ENCODE measurements at regions not wholly inside any gene's neighbourhood (a gene's known extent, or its start where the extent isn't known, plus 50 kb on each side); places are given as distances from the start of the nearest gene placed in this dataset.

- Histone ChIP-seq H2BK5ac (ENCODE audit: low read length) (no peak overlapping the region), H3K23ac (ENCODE audit: low read length) (no peak overlapping the region), H3K56ac (ENCODE audit: low read length) (no peak overlapping the region), H2BK15ac (replicated peaks; ENCODE audit: low read depth) (no peak overlapping the region), H4K8ac (ENCODE audit: low read depth, low read length) (no peak overlapping the region), H3K4me2 (ENCODE audit: low read length) (no peak overlapping the region), H3K36me3 (ENCODE audit: control insufficient read depth, insufficient read depth, low read length) (no peaks in the 10 kb centered on the region), H3K79me2 (ENCODE audit: control insufficient read depth, insufficient read depth, low read length) (no peaks in the 10 kb centered on the region), H3K27me3 (ENCODE audit: insufficient read depth, low read length, poor library complexity) (no peaks in the 10 kb centered on the region), H3K18ac (ENCODE audit: low read length) (no peak overlapping the region), H4K5ac (ENCODE audit: low read length) (no peak overlapping the region), H3K79me1 (ENCODE audit: low read length) (no peaks in the 10 kb centered on the region), H2BK120ac (ENCODE audit: low read depth, low read length) (no peak overlapping the region), H2AK5ac (ENCODE audit: low read length) (no peak overlapping the region), H3K9ac (ENCODE audit: low read length) (no peak overlapping the region), H3K27ac (ENCODE audit: low read depth, low read length) (no peak overlapping the region), H3K4ac (ENCODE audit: low read depth, low read length) (no peak overlapping the region), H3K4me1 (ENCODE audit: control insufficient read depth, low read depth, low read length) (peaks cover 2% of the 10 kb centered on the region), H3K4me3 (ENCODE audit: low read length) (no peak overlapping the region)
- WGBS (ENCODE audit: extremely low coverage, insufficient coverage, low lambda C conversion rate): no CpG with 5 or more reads among the region's 5 CpGs
- peak; percentile 35 for DNase-seq
Observed at GRCh38 chr10:63829573-63830149, 308.5 kb downstream of the REEP3 start.

DNA sequence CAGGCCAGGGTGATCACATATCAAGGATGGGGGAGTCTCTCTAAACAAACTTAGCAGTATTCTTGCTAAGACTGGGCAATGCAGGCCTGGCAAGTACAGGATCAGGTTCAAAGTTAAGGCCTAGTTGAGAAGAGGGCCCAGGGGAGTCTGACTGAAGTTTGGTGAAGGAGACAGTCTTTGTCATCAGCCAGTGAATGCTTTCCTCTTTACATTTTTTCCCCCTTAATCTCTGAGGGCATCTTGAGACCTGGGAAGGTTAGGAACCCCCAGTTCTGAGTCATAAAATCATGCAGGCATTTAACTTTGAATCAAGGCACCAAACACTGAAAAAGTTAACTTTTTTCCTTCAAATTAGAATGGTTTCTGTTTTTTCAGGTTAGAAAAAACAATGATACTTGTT is 311.5 kb downstream of the REEP3 start:
- H2BK5ac ChIP-seq (ENCODE audit: low read length): no peak overlapping the region
- peaks cover 2% of the 10 kb centered on the region for H3K4me1 ChIP-seq (ENCODE audit: control insufficient read depth, low read depth, low read length)
- H2BK120ac ChIP-seq (ENCODE audit: low read depth, low read length): no peak overlapping the region
- H3K4ac ChIP-seq (ENCODE audit: low read depth, low read length): no peak overlapping the region
- H3K23ac ChIP-seq (ENCODE audit: low read length): no peak overlapping the region
- H3K79me2 ChIP-seq (ENCODE audit: control insufficient read depth, insufficient read depth, low read length): no peaks in the 10 kb centered on the region
- H2AK5ac ChIP-seq (ENCODE audit: low read length): no peak overlapping the region
- no peak overlapping the region for H3K56ac ChIP-seq (ENCODE audit: low read length)
- no peak overlapping the region for H2BK15ac ChIP-seq (replicated peaks; ENCODE audit: low read depth)
- peak; percentile 7 for DNase-seq
- H3K18ac ChIP-seq (ENCODE audit: low read length): no peak overlapping the region
- H3K4me3 ChIP-seq (ENCODE audit: low read length): no peak overlapping the region
- no peaks in the 10 kb centered on the region for H3K36me3 ChIP-seq (ENCODE audit: control insufficient read depth, insufficient read depth, low read length)
- H3K79me1 ChIP-seq (ENCODE audit: low read length): no peaks in the 10 kb centered on the region
- H4K5ac ChIP-seq (ENCODE audit: low read length): no peak overlapping the region
- H3K27ac ChIP-seq (ENCODE audit: low read depth, low read length): no peak overlapping the region
- no peak overlapping the region for H3K4me2 ChIP-seq (ENCODE audit: low read length)
- H3K27me3 ChIP-seq (ENCODE audit: insufficient read depth, low read length, poor library complexity): no peaks in the 10 kb centered on the region
- no peak overlapping the region for H4K8ac ChIP-seq (ENCODE audit: low read depth, low read length)
- H3K9ac ChIP-seq (ENCODE audit: low read length): no peak overlapping the region

- Histone ChIP-seq H3K27ac (ENCODE audit: low read depth, low read length) (no peak overlapping the region), H2BK15ac (replicated peaks; ENCODE audit: low read depth) (no peak overlapping the region), H2BK5ac (ENCODE audit: low read length) (no peak overlapping the region), H4K8ac (ENCODE audit: low read depth, low read length) (no peak overlapping the region), H3K4me1 (ENCODE audit: control insufficient read depth, low read depth, low read length) (peaks cover 2% of the 10 kb centered on the region), H3K4me2 (ENCODE audit: low read length) (no peak overlapping the region), H3K9ac (ENCODE audit: low read length) (no peak overlapping the region), H3K18ac (ENCODE audit: low read length) (no peak overlapping the region), H3K79me1 (ENCODE audit: low read length) (no peaks in the 10 kb centered on the region), H3K23ac (ENCODE audit: low read length) (no peak overlapping the region), H2BK120ac (ENCODE audit: low read depth, low read length) (no peak overlapping the region), H3K56ac (ENCODE audit: low read length) (no peak overlapping the region), H3K27me3 (ENCODE audit: insufficient read depth, low read length, poor library complexity) (no peaks in the 10 kb centered on the region), H3K79me2 (ENCODE audit: control insufficient read depth, insufficient read depth, low read length) (no peaks in the 10 kb centered on the region), H3K36me3 (ENCODE audit: control insufficient read depth, insufficient read depth, low read length) (no peaks in the 10 kb centered on the region), H2AK5ac (ENCODE audit: low read length) (no peak overlapping the region), H4K5ac (ENCODE audit: low read length) (no peak overlapping the region), H3K4ac (ENCODE audit: low read depth, low read length) (no peak overlapping the region), H3K4me3 (ENCODE audit: low read length) (no peak overlapping the region)
- no CpG with 5 or more reads among the region's 5 CpGs for WGBS (ENCODE audit: extremely low coverage, insufficient coverage, low lambda C conversion rate)
- DNase-seq: no peak
Observed at GRCh38 chr10:63833411-63834060, 312.3 kb downstream of the REEP3 start.

- H3K27ac ChIP-seq (ENCODE audit: low read depth, low read length): no peak overlapping the region
- H3K36me3 ChIP-seq (ENCODE audit: control insufficient read depth, insufficient read depth, low read length): no peaks in the 10 kb centered on the region
- no peaks in the 10 kb centered on the region for H3K27me3 ChIP-seq (ENCODE audit: insufficient read depth, low read length, poor library complexity)
- no peaks in the 10 kb centered on the region for H3K79me2 ChIP-seq (ENCODE audit: control insufficient read depth, insufficient read depth, low read length)
- H4K5ac ChIP-seq (ENCODE audit: low read length): no peak overlapping the region
- H2BK15ac ChIP-seq (replicated peaks; ENCODE audit: low read depth): no peak overlapping the region
- no peak overlapping the region for H3K56ac ChIP-seq (ENCODE audit: low read length)
- H3K18ac ChIP-seq (ENCODE audit: low read length): no peak overlapping the region
- no peak overlapping the region for H3K4me3 ChIP-seq (ENCODE audit: low read length)
- no peak overlapping the region for H2BK120ac ChIP-seq (ENCODE audit: low read depth, low read length)
- no peak overlapping the region for H2AK5ac ChIP-seq (ENCODE audit: low read length)
- no peaks in the 10 kb centered on the region for H3K4me1 ChIP-seq (ENCODE audit: control insufficient read depth, low read depth, low read length)
- H3K79me1 ChIP-seq (ENCODE audit: low read length): no peaks in the 10 kb centered on the region
- no peak overlapping the region for H4K8ac ChIP-seq (ENCODE audit: low read depth, low read length)
- no peak overlapping the region for H3K9ac ChIP-seq (ENCODE audit: low read length)
- H2BK5ac ChIP-seq (ENCODE audit: low read length): no peak overlapping the region
- no CpG with 5 or more reads among the region's 4 CpGs for WGBS (ENCODE audit: extremely low coverage, insufficient coverage, low lambda C conversion rate)
- H3K4me2 ChIP-seq (ENCODE audit: low read length): no peak overlapping the region
- no peak overlapping the region for H3K23ac ChIP-seq (ENCODE audit: low read length)
- DNase-seq: no peak
- no peak overlapping the region for H3K4ac ChIP-seq (ENCODE audit: low read depth, low read length)
Observed at GRCh38 chr10:63836666-63837442, 315.7 kb downstream of the REEP3 start.

GRCh38 chr10:63841761-63842160 is 320.6 kb downstream of the REEP3 start:
- Histone ChIP-seq H3K56ac (ENCODE audit: low read length) (no peak overlapping the region), H4K8ac (ENCODE audit: low read depth, low read length) (no peak overlapping the region), H2BK5ac (ENCODE audit: low read length) (no peak overlapping the region), H3K79me1 (ENCODE audit: low read length) (no peaks in the 10 kb centered on the region), H2BK15ac (replicated peaks; ENCODE audit: low read depth) (no peak overlapping the region), H3K4me1 (ENCODE audit: control insufficient read depth, low read depth, low read length) (no peaks in the 10 kb centered on the region), H3K36me3 (ENCODE audit: control insufficient read depth, insufficient read depth, low read length) (no peaks in the 10 kb centered on the region), H3K4ac (ENCODE audit: low read depth, low read length) (no peak overlapping the region), H4K5ac (ENCODE audit: low read length) (no peak overlapping the region), H3K18ac (ENCODE audit: low read length) (no peak overlapping the region), H2BK120ac (ENCODE audit: low read depth, low read length) (no peak overlapping the region), H3K9ac (ENCODE audit: low read length) (no peak overlapping the region), H3K23ac (ENCODE audit: low read length) (no peak overlapping the region), H3K27me3 (ENCODE audit: insufficient read depth, low read length, poor library complexity) (no peaks in the 10 kb centered on the region), H3K4me2 (ENCODE audit: low read length) (no peak overlapping the region), H3K79me2 (ENCODE audit: control insufficient read depth, insufficient read depth, low read length) (no peaks in the 10 kb centered on the region), H3K4me3 (ENCODE audit: low read length) (no peak overlapping the region), H2AK5ac (ENCODE audit: low read length) (no peak overlapping the region), H3K27ac (ENCODE audit: low read depth, low read length) (no peak overlapping the region)
- DNase-seq: no peak
- WGBS (ENCODE audit: extremely low coverage, insufficient coverage, low lambda C conversion rate): no CpG with 5 or more reads among the region's 5 CpGs

Data from mesendoderm (in vitro differentiated cells).